ENCODE measurements at regions not wholly inside any gene's neighbourhood (a gene's known extent, or its start where the extent isn't known, plus 50 kb on each side); places are given as distances from the start of the nearest gene placed in this dataset.

DNA sequence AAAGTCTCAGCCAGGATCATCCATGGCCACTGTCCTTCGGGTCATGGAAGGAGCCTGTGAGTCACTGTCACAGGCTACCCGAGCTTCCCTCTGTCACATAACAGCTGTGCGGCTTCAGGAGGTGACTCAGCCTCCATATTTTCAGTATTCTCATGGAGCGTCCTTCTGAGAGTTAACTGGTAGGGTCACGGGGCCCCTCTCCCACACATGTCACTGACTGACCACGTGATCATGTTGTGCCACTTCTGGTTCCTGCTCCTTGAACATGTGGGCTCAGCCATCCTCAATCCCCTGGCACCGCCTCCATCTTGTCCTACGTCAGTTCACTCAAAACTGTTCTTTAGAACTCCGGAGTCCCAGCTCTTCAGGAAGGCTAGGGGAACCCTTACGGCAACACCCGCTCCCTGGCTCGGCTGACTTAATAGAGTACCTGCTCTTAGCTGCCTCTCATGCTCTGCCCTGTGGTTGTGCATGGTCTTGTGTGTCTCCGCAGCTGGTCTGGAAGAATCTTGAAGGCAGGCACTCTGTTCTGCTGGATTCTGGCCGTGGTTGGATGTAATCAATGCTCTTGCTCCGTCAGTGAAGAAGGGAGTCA is 182.8 kb downstream of the ICE1 start:
- Histone ChIP-seq H3K9me3 (ENCODE audit: low read depth) (no peaks in the 10 kb centered on the region), H3F3A (ENCODE audit: low read depth) (no peaks in the 10 kb centered on the region), H3K4me2 (no peak overlapping the region), H3K27ac (no peak overlapping the region), H3K27me3 (no peaks in the 10 kb centered on the region), H3K4me1 (no peaks in the 10 kb centered on the region), H3K9ac (no peak overlapping the region), H4K20me1 (ENCODE audit: low read depth) (no peaks in the 10 kb centered on the region), H3K4me3 (no peak overlapping the region), H2AFZ (replicated peaks) (no peak overlapping the region), H3K79me2 (ENCODE audit: low read depth) (no peaks in the 10 kb centered on the region), H3K36me3 (no peaks in the 10 kb centered on the region)
- TF ChIP-seq EZH2phosphoT487 (IDR thresholded peaks at IDR 0.05) (no peak), EZH2 (IDR thresholded peaks at IDR 0.05) (no peak)
- TF ChIP-seq, protein P1, sequence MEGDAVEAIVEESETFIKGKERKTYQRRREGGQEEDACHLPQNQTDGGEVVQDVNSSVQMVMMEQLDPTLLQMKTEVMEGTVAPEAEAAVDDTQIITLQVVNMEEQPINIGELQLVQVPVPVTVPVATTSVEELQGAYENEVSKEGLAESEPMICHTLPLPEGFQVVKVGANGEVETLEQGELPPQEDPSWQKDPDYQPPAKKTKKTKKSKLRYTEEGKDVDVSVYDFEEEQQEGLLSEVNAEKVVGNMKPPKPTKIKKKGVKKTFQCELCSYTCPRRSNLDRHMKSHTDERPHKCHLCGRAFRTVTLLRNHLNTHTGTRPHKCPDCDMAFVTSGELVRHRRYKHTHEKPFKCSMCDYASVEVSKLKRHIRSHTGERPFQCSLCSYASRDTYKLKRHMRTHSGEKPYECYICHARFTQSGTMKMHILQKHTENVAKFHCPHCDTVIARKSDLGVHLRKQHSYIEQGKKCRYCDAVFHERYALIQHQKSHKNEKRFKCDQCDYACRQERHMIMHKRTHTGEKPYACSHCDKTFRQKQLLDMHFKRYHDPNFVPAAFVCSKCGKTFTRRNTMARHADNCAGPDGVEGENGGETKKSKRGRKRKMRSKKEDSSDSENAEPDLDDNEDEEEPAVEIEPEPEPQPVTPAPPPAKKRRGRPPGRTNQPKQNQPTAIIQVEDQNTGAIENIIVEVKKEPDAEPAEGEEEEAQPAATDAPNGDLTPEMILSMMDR (IDR thresholded peaks at IDR 0.05): no peak
- no peaks in the 10 kb centered on the region for H3K9me3 Mint-ChIP-seq
- peaks cover 8% of the 10 kb centered on the region for H3K27me3 Mint-ChIP-seq (ENCODE audit: insufficient read depth, low read depth)
- H3K27ac Mint-ChIP-seq: no peak overlapping the region
- no peaks in the 10 kb centered on the region for H3K36me3 Mint-ChIP-seq
- no peak overlapping the region for H3K4me3 Mint-ChIP-seq
- DNase-seq (ENCODE audit: low spot score): no peak
- H3K4me1 Mint-ChIP-seq: peaks cover 12% of the 10 kb centered on the region

DNA sequence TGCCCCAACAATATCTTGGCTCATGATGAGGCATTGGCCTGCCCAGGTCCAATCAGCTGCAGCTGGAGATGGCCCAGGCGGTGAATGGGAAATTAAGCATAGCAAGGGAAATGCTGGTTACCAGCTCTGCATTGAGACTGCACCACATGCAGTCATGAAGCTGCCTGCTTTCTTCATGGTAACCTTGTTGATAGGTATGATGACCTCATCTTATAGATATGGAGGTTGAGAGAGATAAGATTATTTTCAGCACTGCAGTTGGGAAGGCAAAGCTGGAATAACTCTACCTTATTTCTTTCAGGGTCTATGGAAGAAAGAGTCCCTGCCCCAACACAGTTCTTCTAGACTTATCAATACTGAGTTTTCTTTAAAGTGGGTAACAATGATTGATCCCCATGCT is 180.1 kb downstream of the ICE1 start:
- no peak overlapping the region for H3K4me3 ChIP-seq
- no peaks in the 10 kb centered on the region for H3K36me3 Mint-ChIP-seq
- TF ChIP-seq EZH2phosphoT487 (IDR thresholded peaks at IDR 0.05): no peak
- TF ChIP-seq, protein P1 (IDR thresholded peaks at IDR 0.05): no peak
- no peak for TF ChIP-seq EZH2 (IDR thresholded peaks at IDR 0.05)
- H3K9me3 Mint-ChIP-seq: no peaks in the 10 kb centered on the region
- H3K9me3 ChIP-seq (ENCODE audit: low read depth): no peaks in the 10 kb centered on the region
- H3K4me1 ChIP-seq: no peaks in the 10 kb centered on the region
- H3K4me3 Mint-ChIP-seq: no peak overlapping the region
- H2AFZ ChIP-seq (replicated peaks): no peak overlapping the region
- no peaks in the 10 kb centered on the region for H3K27me3 ChIP-seq
- H4K20me1 ChIP-seq (ENCODE audit: low read depth): no peaks in the 10 kb centered on the region
- H3F3A ChIP-seq (ENCODE audit: low read depth): no peaks in the 10 kb centered on the region
- no peak overlapping the region for H3K9ac ChIP-seq
- no peaks in the 10 kb centered on the region for H3K36me3 ChIP-seq
- H3K27ac Mint-ChIP-seq: no peak overlapping the region
- no peaks in the 10 kb centered on the region for H3K4me1 Mint-ChIP-seq
- no peak overlapping the region for H3K27ac ChIP-seq
- H3K79me2 ChIP-seq (ENCODE audit: low read depth): no peaks in the 10 kb centered on the region
- DNase-seq (ENCODE audit: low spot score): no peak
- H3K4me2 ChIP-seq: no peak overlapping the region
- H3K27me3 Mint-ChIP-seq (ENCODE audit: insufficient read depth, low read depth): peaks cover 8% of the 10 kb centered on the region

DNA sequence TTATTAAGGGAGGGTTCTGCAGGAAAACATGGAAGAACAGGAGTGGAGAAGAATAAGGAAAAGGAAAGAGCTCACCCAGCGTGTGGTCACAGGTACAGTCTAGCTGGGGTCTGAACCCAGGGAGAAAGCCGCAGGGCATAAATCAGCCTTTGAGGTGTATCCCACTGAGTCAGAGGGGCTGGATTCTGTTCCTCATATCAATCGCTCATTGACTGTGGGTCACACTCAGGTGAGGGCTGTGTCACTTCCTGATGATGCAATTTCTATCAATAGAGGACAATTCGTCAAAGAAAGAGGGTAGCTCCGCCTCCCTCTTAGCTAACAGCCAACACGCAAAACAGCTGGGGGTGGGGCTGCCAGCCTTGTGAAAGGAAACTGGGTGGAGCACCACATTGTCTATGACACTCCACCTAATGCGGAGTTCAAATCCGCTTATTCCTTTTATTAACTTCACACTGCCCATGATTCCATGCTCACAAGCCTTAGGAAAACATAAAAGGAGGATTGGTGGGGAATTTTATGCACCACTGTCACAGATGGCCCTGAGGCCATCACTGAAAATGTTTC is 176.2 kb downstream of the ICE1 start:
- H3K27me3 ChIP-seq: no peaks in the 10 kb centered on the region
- Mint-ChIP-seq H3K27me3 (ENCODE audit: insufficient read depth, low read depth) (peaks cover 9% of the 10 kb centered on the region), H3K36me3 (no peaks in the 10 kb centered on the region), H3K27ac (no peak overlapping the region), H3K9me3 (no peaks in the 10 kb centered on the region), H3K4me1 (no peaks in the 10 kb centered on the region), H3K4me3 (no peak overlapping the region)
- no peaks in the 10 kb centered on the region for H3K79me2 ChIP-seq (ENCODE audit: low read depth)
- H3K4me2 ChIP-seq: no peak overlapping the region
- no peaks in the 10 kb centered on the region for H3K9me3 ChIP-seq (ENCODE audit: low read depth)
- no peak overlapping the region for H2AFZ ChIP-seq (replicated peaks)
- H3K27ac ChIP-seq: no peak overlapping the region
- DNase-seq (ENCODE audit: low spot score): no peak
- no peaks in the 10 kb centered on the region for H4K20me1 ChIP-seq (ENCODE audit: low read depth)
- no peak for TF ChIP-seq EZH2phosphoT487 (IDR thresholded peaks at IDR 0.05)
- no peak for TF ChIP-seq EZH2 (IDR thresholded peaks at IDR 0.05)
- H3K9ac ChIP-seq: no peak overlapping the region
- no peaks in the 10 kb centered on the region for H3F3A ChIP-seq (ENCODE audit: low read depth)
- no peak overlapping the region for H3K4me3 ChIP-seq
- no peaks in the 10 kb centered on the region for H3K4me1 ChIP-seq
- no peaks in the 10 kb centered on the region for H3K36me3 ChIP-seq

DNA sequence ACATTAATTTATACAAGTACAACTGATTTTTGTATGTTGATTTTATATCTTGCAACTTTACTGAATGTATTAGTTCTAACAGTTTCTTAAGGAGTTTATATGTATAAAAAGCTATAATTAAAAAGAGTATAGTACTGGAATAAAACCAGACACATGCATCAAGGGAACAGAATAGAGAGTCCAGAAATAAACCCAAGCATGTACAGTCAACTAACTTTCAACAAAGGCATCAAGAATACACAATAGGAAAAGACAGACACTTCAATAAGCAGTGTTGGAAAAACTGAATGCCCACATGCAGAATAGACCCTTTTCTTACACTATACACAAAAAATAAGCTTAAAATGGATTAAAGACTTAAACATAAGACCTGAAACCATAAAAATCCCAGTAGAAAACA is 170.9 kb downstream of the ICE1 start:
- H3K4me1 Mint-ChIP-seq: peaks cover 3% of the 10 kb centered on the region
- no peaks in the 10 kb centered on the region for H3K9me3 ChIP-seq (ENCODE audit: low read depth)
- no peak for DNase-seq (ENCODE audit: low spot score)
- no peaks in the 10 kb centered on the region for H3K36me3 Mint-ChIP-seq
- H3K9ac ChIP-seq: no peak overlapping the region
- no peak overlapping the region for H2AFZ ChIP-seq (replicated peaks)
- H3K27ac Mint-ChIP-seq: no peak overlapping the region
- peaks cover 12% of the 10 kb centered on the region for H3K4me1 ChIP-seq
- no peaks in the 10 kb centered on the region for H3K27me3 ChIP-seq
- H4K20me1 ChIP-seq (ENCODE audit: low read depth): no peaks in the 10 kb centered on the region
- no peak overlapping the region for H3K4me3 ChIP-seq
- no peak overlapping the region for H3K4me3 Mint-ChIP-seq
- TF ChIP-seq EZH2phosphoT487 (IDR thresholded peaks at IDR 0.05): no peak
- TF ChIP-seq EZH2 (IDR thresholded peaks at IDR 0.05): no peak
- TF ChIP-seq, protein P1 (IDR thresholded peaks at IDR 0.05): no peak
- no peaks in the 10 kb centered on the region for H3K9me3 Mint-ChIP-seq
- H3K79me2 ChIP-seq (ENCODE audit: low read depth): no peaks in the 10 kb centered on the region
- no peak overlapping the region for H3K27ac ChIP-seq
- peaks cover 7% of the 10 kb centered on the region for H3K27me3 Mint-ChIP-seq (ENCODE audit: insufficient read depth, low read depth)
- no peaks in the 10 kb centered on the region for H3F3A ChIP-seq (ENCODE audit: low read depth)
- no peaks in the 10 kb centered on the region for H3K36me3 ChIP-seq
- H3K4me2 ChIP-seq: no peak overlapping the region

Data from neural progenitor cell (in vitro differentiated cells).